ENCODE measurements at regions not wholly inside any gene's neighbourhood (a gene's known extent, or its start where the extent isn't known, plus 50 kb on each side); places are given as distances from the start of the nearest gene placed in this dataset.
A peak's percentile ranks its signal among the peaks of the same experiment; 100 is the strongest.

DNA sequence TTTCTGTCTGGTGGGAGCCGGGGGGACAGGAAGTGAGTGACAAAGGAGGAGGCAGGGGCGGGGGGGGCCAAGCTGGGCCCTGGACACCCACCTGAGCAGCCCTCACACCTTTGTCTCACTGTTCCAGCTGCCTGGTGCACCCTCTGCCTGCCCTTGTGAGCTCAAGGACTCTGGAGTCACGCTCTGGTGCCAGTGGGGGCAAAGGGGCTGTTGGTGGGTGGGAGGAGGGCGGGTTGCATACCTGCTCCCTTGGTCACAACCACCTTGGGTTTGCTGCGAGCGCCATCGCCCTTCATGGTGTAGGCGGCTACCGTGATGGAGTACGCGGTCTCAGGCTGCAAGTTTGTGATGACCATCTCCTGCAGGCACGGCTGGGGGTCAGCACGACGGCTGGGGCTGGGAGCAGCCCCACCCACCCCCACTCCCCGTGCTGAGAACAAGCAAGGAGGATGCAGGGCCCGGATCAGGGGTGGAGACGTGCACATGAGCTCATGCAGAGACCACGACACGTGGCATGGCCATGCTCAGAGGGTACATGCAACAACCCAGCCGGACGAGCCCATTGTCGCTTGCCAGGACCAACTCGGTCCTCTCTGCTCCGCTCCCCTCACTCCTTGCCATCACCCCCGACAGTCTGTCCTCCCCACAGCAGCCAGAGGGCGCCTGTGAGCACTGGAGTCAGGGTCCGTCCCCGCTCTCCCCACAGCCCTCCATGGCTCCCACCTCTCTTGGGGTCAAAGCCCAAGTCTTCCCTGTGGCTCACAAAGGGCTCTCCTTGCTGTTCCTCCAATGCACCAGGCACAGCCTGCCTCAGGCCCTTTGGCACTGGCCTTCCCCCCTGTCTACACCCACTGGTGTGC is 114.9 kb downstream of the PTPRS start:
- no peak overlapping the region for H3K4me2 ChIP-seq (ENCODE audit: insufficient read depth in 1 of 2, low read depth in 2 of 2, low read length in 2 of 2)
- ChIA-PET CTCF (ENCODE audit: partially characterized antibody) (interaction anchor here (0.6 to 2.1 kb wide), 19 partner anchors 10 to 504 kb away, joined by 3 to 10 read pairs (median 3); no protein-coding TSS in a partner anchor), POLR2A (ENCODE audit: partially characterized antibody) (interaction anchor here (0.7 kb wide), 1 partner anchor 18 kb away, joined by 3 read pairs; no protein-coding TSS in a partner anchor)
- no peak overlapping the region for H3K56ac ChIP-seq (replicated peaks; ENCODE audit: insufficient read length, low read depth, low read length)
- no peak overlapping the region for H2BK20ac ChIP-seq (ENCODE audit: low read length)
- H3K9ac ChIP-seq (replicated peaks in 1 of 4; ENCODE audit: extremely low read depth in 1 of 4, low read depth in 3 of 4, low read length in 3 of 4) = no peak overlapping the region
- no peak overlapping the region for H3K27ac ChIP-seq (ENCODE audit: low read depth, low read length)
- H3K18ac ChIP-seq (ENCODE audit: extremely low read depth, low read length) = no peak overlapping the region
- 0 out of 7 replicates have a peak, but pooled peaks cover 0 to 3% (median 0%) of the 10 kb centered on the region in 4 experiments for H3K4me1 ChIP-seq (replicated peaks in 1 of 4; ENCODE audit: control insufficient read depth in 3 of 4, insufficient read depth in 4 of 4, low read length in 3 of 4)
- H4K20me1 ChIP-seq (replicated peaks in 1 of 2; ENCODE audit: control insufficient read depth in 1 of 2, insufficient read depth in 2 of 2, low read length in 2 of 2) = peaks cover 5 to 14% of the 10 kb centered on the region in 2 experiments
- no peaks in the 10 kb centered on the region for H3K9me3 ChIP-seq (ENCODE audit: insufficient read depth in 2 of 2, low read depth in 1 of 2, low read length in 1 of 2)
- 0 out of 2 replicates have a peak overlapping the region, but pooled peaks have one; percentile 7 for H4K8ac ChIP-seq (ENCODE audit: extremely low read depth, insufficient read depth, low read length)
- no peak overlapping the region for H3K4ac ChIP-seq (replicated peaks; ENCODE audit: insufficient read length, low read depth, low read length)
- H3K79me1 ChIP-seq (ENCODE audit: low read depth, low read length) = no peaks in the 10 kb centered on the region
- H3K23ac ChIP-seq (ENCODE audit: insufficient read length) = no peak overlapping the region
- H3K36me3 ChIP-seq (ENCODE audit: control insufficient read depth in 2 of 4, insufficient read depth in 4 of 4, low read length in 3 of 4) = peaks cover 10 to 25% (median 22%) of the 10 kb centered on the region in 4 experiments
- H3K79me2 ChIP-seq (ENCODE audit: control insufficient read depth in 1 of 2, insufficient read depth in 2 of 2, low read length in 2 of 2) = no peaks in the 10 kb centered on the region
- no peak overlapping the region for H4K91ac ChIP-seq (replicated peaks; ENCODE audit: insufficient read length, low read length)
- no peak overlapping the region for H2BK15ac ChIP-seq (ENCODE audit: low read length)
- H3K27me3 ChIP-seq (replicated peaks in 1 of 4; ENCODE audit: control insufficient read depth in 3 of 4, extremely low read depth in 1 of 4, insufficient read depth in 3 of 4, low read length in 3 of 4) = no peaks in the 10 kb centered on the region
- H2AK5ac ChIP-seq (ENCODE audit: low read depth, low read length) = no peak overlapping the region
- no peak for FAIRE-seq
- H4K5ac ChIP-seq (ENCODE audit: insufficient read length, low read depth, low read length) = no peak overlapping the region
- H3K14ac ChIP-seq (ENCODE audit: insufficient read length) = no peak overlapping the region
- H2BK120ac ChIP-seq (replicated peaks; ENCODE audit: low read depth, low read length) = no peak overlapping the region
- no peak overlapping the region for H2AFZ ChIP-seq (ENCODE audit: low read length)
- DNase-seq (ENCODE audit: low read depth in 1 of 2, low spot score in 2 of 2) = peak in 1 of 2 experiments; percentile 85
- 79% methylated on average over 15 of the region's 28 CpGs; no CpG with 5 or more reads in 1 of the 2 experiments for whole genome bisulfite sequencing, 2 experiments (ENCODE audit: extremely low coverage in 1 of 2, insufficient coverage in 1 of 2, insufficient read length in 1 of 2, insufficient replicate concordance in 2 of 2, low coverage in 1 of 2, low lambda C conversion rate in 2 of 2, missing lambda C conversion rate in 1 of 2)
- no peak overlapping the region for H2BK12ac ChIP-seq (ENCODE audit: low read depth, low read length)
- no peak overlapping the region for H3K4me3 ChIP-seq (ENCODE audit: extremely low read depth in 1 of 4, insufficient read depth in 2 of 4, low read depth in 3 of 4, low read length in 4 of 4)
- no peaks in the 10 kb centered on the region for H3K23me2 ChIP-seq (ENCODE audit: low read depth, low read length)
- no peak overlapping the region for H2BK5ac ChIP-seq (ENCODE audit: low read depth, low read length)
- TF ChIP-seq CBX5 (IDR thresholded peaks at IDR 0.05; ENCODE audit: low read depth, low read length) (no peak), RAD21 (IDR thresholded peaks at IDR 0.05 in 1 of 2, conservative IDR thresholded peaks at IDR 0.05 in 1 of 2; ENCODE audit: low read depth in 2 of 2, low read length in 2 of 2) (peak; percentile 53 to 69), CTBP2 (IDR thresholded peaks at IDR 0.05; ENCODE audit: borderline replicate concordance, insufficient read depth, insufficient read length, low read length) (no peak), SIN3A (conservative IDR thresholded peaks at IDR 0.05 in 1 of 2, IDR thresholded peaks at IDR 0.05 in 1 of 2; ENCODE audit: low read depth in 1 of 2, low read length in 2 of 2) (no peak), KDM1A (IDR thresholded peaks at IDR 0.05; ENCODE audit: borderline replicate concordance, low read length) (peak; percentile 99), ZNF274 (IDR thresholded peaks at IDR 0.05; ENCODE audit: borderline replicate concordance, extremely low read depth, low read length) (no peak), TAF1 (IDR thresholded peaks at IDR 0.05; ENCODE audit: low read depth, low read length) (no peak), TBP (IDR thresholded peaks at IDR 0.05; ENCODE audit: low read depth, low read length) (no peak), POU5F1 (IDR thresholded peaks at IDR 0.05; ENCODE audit: low read depth, low read length) (no peak)
- TF ChIP-seq, protein P1, sequence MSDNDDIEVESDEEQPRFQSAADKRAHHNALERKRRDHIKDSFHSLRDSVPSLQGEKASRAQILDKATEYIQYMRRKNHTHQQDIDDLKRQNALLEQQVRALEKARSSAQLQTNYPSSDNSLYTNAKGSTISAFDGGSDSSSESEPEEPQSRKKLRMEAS (IDR thresholded peaks at IDR 0.05) = no peak

Data from H1 (cell line).